ENCODE measurements at regions not wholly inside any gene's neighbourhood (a gene's known extent, or its start where the extent isn't known, plus 50 kb on each side); places are given as distances from the start of the nearest gene placed in this dataset.

DNA sequence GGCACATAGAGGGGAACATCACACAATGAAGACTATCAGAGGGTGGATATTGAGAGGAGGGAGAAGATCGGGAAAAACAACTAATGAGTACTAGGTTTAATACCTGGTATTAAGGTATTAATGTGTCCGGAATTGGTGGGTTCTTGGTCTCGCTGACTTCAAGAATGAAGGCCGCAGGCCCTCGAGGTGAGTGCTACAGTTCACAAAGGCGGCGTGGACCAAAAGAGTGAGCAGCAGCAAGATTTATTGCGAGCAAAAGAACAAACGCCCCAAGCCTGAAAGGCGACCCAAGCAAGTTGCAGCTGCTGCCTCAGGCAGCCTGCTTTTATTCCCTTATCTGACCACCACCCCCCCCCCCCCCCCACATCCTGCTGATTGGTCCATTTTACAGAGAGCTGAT lies 2022.8 kb downstream of the NCAM2 start:
- no peak overlapping the region for H3K27ac ChIP-seq
- no peaks in the 10 kb centered on the region for H3K9me3 ChIP-seq
- POLR2A ChIA-PET, result no interaction called here
- no peak for DNase-seq (ENCODE audit: low read depth in 1 of 2, low spot score in 1 of 2)
- no peak for FAIRE-seq
- WGBS (ENCODE audit: missing lambda C conversion rate), result 17% methylated on average over 10 of the region's 10 CpGs
- no peak for ATAC-seq
- TF ChIP-seq, protein P1, sequence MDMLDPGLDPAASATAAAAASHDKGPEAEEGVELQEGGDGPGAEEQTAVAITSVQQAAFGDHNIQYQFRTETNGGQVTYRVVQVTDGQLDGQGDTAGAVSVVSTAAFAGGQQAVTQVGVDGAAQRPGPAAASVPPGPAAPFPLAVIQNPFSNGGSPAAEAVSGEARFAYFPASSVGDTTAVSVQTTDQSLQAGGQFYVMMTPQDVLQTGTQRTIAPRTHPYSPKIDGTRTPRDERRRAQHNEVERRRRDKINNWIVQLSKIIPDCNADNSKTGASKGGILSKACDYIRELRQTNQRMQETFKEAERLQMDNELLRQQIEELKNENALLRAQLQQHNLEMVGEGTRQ (IDR thresholded peaks at IDR 0.05), result no peak
- TF ChIP-seq GATA3 (IDR thresholded peaks at IDR 0.05; ENCODE audit: borderline replicate concordance) (no peak), MAZ (IDR thresholded peaks at IDR 0.05; ENCODE audit: borderline replicate concordance, low read depth, low read length) (no peak), CBX8 (IDR thresholded peaks at IDR 0.05) (no peak), FOXS1 (CRISPR knock-in tag; IDR thresholded peaks at IDR 0.05) (no peak), NR3C1 (IDR thresholded peaks at IDR 0.05) (no peak), SMC3 (IDR thresholded peaks at IDR 0.05) (no peak), TP53 (CRISPR knock-in tag; IDR thresholded peaks at IDR 0.05) (no peak), HOXB5 (CRISPR knock-in tag; IDR thresholded peaks at IDR 0.05) (no peak), MYC (IDR thresholded peaks at IDR 0.05; ENCODE audit: borderline replicate concordance, low read length) (no peak), RNF2 (IDR thresholded peaks at IDR 0.05; ENCODE audit: borderline replicate concordance, low read depth) (no peak), ZC3H11A (IDR thresholded peaks at IDR 0.05) (no peak), ZNF302 (CRISPR knock-in tag; IDR thresholded peaks at IDR 0.05) (no peak)
- CTCF ChIA-PET, result no interaction called here
- H3K4me3 ChIP-seq, result no peak overlapping the region
- H3K4me2 ChIP-seq, result no peak overlapping the region
- no peaks in the 10 kb centered on the region for H3K4me1 ChIP-seq

DNA sequence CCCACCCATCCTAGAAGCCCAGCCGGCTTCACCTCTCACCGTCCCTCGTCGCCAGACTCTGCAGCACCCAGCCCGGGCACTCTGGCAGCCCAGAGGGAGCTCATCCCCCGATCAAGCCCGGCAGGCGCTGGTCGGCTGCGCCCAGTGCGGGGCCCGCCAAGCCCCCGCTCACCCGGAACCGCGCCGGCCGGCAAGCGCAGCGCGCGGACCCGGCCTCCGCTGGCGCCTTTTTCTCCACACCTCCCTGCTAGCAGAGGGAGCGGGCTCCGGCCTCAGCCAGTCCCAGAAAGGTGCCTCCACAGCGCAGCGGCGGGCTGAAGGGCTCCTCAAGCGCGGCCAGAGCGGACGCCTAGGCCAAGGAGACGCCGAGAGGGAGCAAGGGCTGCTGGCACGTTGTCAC lies 2023.3 kb downstream of the NCAM2 start:
- Histone ChIP-seq H3K4me2 (no peak overlapping the region), H3K4me1 (no peaks in the 10 kb centered on the region), H3K9me3 (no peaks in the 10 kb centered on the region), H3K27ac (no peak overlapping the region), H3K4me3 (no peak overlapping the region)
- ChIA-PET CTCF (no interaction called here), POLR2A (no interaction called here)
- FAIRE-seq (no peak), DNase-seq (ENCODE audit: low read depth in 1 of 2, low spot score in 1 of 2) (no peak), ATAC-seq (no peak)
- no peak for TF ChIP-seq FOSL2 (IDR thresholded peaks at IDR 0.05)
- no peak for TF ChIP-seq FOSL2 (CRISPR knock-in tag; IDR thresholded peaks at IDR 0.05)
- no peak for TF ChIP-seq TFCP2L1 (CRISPR knock-in tag; IDR thresholded peaks at IDR 0.05)
- TF ChIP-seq, protein P2, sequence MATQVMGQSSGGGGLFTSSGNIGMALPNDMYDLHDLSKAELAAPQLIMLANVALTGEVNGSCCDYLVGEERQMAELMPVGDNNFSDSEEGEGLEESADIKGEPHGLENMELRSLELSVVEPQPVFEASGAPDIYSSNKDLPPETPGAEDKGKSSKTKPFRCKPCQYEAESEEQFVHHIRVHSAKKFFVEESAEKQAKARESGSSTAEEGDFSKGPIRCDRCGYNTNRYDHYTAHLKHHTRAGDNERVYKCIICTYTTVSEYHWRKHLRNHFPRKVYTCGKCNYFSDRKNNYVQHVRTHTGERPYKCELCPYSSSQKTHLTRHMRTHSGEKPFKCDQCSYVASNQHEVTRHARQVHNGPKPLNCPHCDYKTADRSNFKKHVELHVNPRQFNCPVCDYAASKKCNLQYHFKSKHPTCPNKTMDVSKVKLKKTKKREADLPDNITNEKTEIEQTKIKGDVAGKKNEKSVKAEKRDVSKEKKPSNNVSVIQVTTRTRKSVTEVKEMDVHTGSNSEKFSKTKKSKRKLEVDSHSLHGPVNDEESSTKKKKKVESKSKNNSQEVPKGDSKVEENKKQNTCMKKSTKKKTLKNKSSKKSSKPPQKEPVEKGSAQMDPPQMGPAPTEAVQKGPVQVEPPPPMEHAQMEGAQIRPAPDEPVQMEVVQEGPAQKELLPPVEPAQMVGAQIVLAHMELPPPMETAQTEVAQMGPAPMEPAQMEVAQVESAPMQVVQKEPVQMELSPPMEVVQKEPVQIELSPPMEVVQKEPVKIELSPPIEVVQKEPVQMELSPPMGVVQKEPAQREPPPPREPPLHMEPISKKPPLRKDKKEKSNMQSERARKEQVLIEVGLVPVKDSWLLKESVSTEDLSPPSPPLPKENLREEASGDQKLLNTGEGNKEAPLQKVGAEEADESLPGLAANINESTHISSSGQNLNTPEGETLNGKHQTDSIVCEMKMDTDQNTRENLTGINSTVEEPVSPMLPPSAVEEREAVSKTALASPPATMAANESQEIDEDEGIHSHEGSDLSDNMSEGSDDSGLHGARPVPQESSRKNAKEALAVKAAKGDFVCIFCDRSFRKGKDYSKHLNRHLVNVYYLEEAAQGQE (IDR thresholded peaks at IDR 0.05), result no peak
- TF ChIP-seq KDM1A (IDR thresholded peaks at IDR 0.05; ENCODE audit: low read depth), result no peak
- TF ChIP-seq ZFP36 (IDR thresholded peaks at IDR 0.05; ENCODE audit: borderline replicate concordance, partially characterized antibody), result no peak
- no peak for TF ChIP-seq PHF8 (IDR thresholded peaks at IDR 0.05; ENCODE audit: borderline replicate concordance, low read depth)
- TF ChIP-seq EHF (CRISPR knock-in tag; IDR thresholded peaks at IDR 0.05), result no peak
- TF ChIP-seq JUN (IDR thresholded peaks at IDR 0.05), result no peak
- TF ChIP-seq, protein P3, sequence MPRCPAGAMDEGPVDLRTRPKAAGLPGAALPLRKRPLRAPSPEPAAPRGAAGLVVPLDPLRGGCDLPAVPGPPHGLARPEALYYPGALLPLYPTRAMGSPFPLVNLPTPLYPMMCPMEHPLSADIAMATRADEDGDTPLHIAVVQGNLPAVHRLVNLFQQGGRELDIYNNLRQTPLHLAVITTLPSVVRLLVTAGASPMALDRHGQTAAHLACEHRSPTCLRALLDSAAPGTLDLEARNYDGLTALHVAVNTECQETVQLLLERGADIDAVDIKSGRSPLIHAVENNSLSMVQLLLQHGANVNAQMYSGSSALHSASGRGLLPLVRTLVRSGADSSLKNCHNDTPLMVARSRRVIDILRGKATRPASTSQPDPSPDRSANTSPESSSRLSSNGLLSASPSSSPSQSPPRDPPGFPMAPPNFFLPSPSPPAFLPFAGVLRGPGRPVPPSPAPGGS (IDR thresholded peaks at IDR 0.05), result no peak
- no peak for TF ChIP-seq CBX8 (IDR thresholded peaks at IDR 0.05)
- no peak for TF ChIP-seq ZNF302 (CRISPR knock-in tag; IDR thresholded peaks at IDR 0.05)
- TF ChIP-seq MYC (IDR thresholded peaks at IDR 0.05; ENCODE audit: borderline replicate concordance, low read length), result no peak
- no peak for TF ChIP-seq ESRRA (IDR thresholded peaks at IDR 0.05; ENCODE audit: borderline replicate concordance, low read length)
- no peak for TF ChIP-seq FOXS1 (CRISPR knock-in tag; IDR thresholded peaks at IDR 0.05)
- no peak for TF ChIP-seq NPAS2 (CRISPR knock-in tag; IDR thresholded peaks at IDR 0.05; ENCODE audit: borderline replicate concordance)
- no peak for TF ChIP-seq CBX2 (IDR thresholded peaks at IDR 0.05; ENCODE audit: borderline replicate concordance, low read depth)
- no peak for TF ChIP-seq HOXA7 (CRISPR knock-in tag; IDR thresholded peaks at IDR 0.05)
- TF ChIP-seq ZC3H11A (IDR thresholded peaks at IDR 0.05), result no peak
- WGBS (ENCODE audit: missing lambda C conversion rate), result 42% methylated on average over 5 of the region's 37 CpGs
